Neural cell (in vitro differentiated cells): ENCODE measurements at regions not wholly inside any gene's neighbourhood (a gene's known extent, or its start where the extent isn't known, plus 50 kb on each side); places are given as distances from the start of the nearest gene placed in this dataset.

Source experiments
- EP300 ChIP-seq: fragments of 450-650 bp; conservative IDR thresholded peaks from 2 replicates; pipeline ENCODE4 v1.6.1; 2014; ENCODE audit warnings: antibody characterized with exemption, mild to moderate bottlenecking, moderate library complexity; ENCODE audit not compliant: poor library complexity, severe bottlenecking
- EZH2 ChIP-seq: fragments of 200-600, 300-800 bp; shearing (Covaris generic), sonication (generic); IDR thresholded peaks from 2 replicates; pipeline ENCODE4 v1.6.1; 2014; ENCODE audit warnings: antibody characterized with exemption, low read length, borderline replicate concordance, mild to moderate bottlenecking; ENCODE audit not compliant: insufficient read depth, poor library complexity, severe bottlenecking
- RAD21 ChIP-seq: fragments of 450-650 bp; conservative IDR thresholded peaks from 2 replicates; pipeline ENCODE4 v1.6.1; 2014; ENCODE audit warnings: antibody characterized with exemption, mild to moderate bottlenecking, moderate library complexity
- SMC3 ChIP-seq: fragments of 450-650 bp; conservative IDR thresholded peaks from 2 replicates; pipeline ENCODE4 v1.6.1; 2014; ENCODE audit warnings: antibody characterized with exemption, mild to moderate bottlenecking, moderate library complexity; ENCODE audit not compliant: poor library complexity
- TAF1 ChIP-seq: IDR thresholded peaks from 2 replicates; pipeline ENCODE4 v1.6.1; 2012; ENCODE audit warnings: low read depth
- TF ChIP-seq, protein P1 (sequence below): fragments of 450-650 bp; IDR thresholded peaks from 2 replicates; pipeline ENCODE4 v1.5.1; 2014; ENCODE audit warnings: antibody characterized with exemption, mild to moderate bottlenecking, moderate library complexity; ENCODE audit not compliant: poor library complexity, severe bottlenecking

DNA sequence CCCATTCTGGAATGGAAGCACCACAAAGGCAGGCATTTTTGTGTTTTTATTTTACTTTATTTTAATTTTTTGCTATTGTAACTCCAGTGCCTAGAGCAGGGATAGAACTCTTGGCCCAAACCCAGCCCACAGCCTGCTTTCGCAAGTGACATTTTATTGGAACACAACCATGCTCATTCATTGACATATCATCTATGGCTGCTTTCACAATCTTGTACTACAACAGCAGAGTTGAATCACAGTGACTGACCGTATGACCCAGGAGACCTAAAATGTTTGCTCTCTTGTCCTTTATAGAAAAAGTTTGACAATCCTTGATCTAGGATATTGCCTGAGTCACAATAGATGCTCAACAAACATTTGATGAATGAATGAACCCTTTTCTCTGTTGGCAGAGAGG is 83.9 kb upstream of the ATP1A1 start:
- TF ChIP-seq, protein P1, sequence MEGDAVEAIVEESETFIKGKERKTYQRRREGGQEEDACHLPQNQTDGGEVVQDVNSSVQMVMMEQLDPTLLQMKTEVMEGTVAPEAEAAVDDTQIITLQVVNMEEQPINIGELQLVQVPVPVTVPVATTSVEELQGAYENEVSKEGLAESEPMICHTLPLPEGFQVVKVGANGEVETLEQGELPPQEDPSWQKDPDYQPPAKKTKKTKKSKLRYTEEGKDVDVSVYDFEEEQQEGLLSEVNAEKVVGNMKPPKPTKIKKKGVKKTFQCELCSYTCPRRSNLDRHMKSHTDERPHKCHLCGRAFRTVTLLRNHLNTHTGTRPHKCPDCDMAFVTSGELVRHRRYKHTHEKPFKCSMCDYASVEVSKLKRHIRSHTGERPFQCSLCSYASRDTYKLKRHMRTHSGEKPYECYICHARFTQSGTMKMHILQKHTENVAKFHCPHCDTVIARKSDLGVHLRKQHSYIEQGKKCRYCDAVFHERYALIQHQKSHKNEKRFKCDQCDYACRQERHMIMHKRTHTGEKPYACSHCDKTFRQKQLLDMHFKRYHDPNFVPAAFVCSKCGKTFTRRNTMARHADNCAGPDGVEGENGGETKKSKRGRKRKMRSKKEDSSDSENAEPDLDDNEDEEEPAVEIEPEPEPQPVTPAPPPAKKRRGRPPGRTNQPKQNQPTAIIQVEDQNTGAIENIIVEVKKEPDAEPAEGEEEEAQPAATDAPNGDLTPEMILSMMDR = no peak
- TF ChIP-seq EZH2 (no peak), SMC3 (no peak), RAD21 (no peak), EP300 (no peak), TAF1 (no peak)
